ENCODE measurements at regions not wholly inside any gene's neighbourhood (a gene's known extent, or its start where the extent isn't known, plus 50 kb on each side); places are given as distances from the start of the nearest gene placed in this dataset.

DNA sequence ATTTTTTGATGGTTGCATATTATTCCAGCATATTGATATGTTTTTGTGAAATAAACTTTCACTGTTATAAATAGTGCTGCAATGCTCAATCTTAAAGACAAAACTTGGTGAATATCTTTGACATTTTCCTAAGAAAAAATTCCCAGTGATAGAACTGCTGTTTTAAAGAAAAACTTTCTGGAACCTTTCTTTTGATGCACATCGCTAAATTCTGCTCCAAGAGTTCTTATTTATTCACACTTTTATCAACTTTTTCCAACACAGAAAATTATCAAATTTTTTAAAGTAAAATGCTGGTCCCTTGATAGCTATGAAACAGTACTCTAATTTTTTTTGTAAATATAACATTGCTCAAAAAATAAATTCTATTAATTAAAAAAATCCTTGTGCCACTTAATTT lies 196.6 kb downstream of the HS3ST3A1 start:
- no peak for DNase-seq

DNA sequence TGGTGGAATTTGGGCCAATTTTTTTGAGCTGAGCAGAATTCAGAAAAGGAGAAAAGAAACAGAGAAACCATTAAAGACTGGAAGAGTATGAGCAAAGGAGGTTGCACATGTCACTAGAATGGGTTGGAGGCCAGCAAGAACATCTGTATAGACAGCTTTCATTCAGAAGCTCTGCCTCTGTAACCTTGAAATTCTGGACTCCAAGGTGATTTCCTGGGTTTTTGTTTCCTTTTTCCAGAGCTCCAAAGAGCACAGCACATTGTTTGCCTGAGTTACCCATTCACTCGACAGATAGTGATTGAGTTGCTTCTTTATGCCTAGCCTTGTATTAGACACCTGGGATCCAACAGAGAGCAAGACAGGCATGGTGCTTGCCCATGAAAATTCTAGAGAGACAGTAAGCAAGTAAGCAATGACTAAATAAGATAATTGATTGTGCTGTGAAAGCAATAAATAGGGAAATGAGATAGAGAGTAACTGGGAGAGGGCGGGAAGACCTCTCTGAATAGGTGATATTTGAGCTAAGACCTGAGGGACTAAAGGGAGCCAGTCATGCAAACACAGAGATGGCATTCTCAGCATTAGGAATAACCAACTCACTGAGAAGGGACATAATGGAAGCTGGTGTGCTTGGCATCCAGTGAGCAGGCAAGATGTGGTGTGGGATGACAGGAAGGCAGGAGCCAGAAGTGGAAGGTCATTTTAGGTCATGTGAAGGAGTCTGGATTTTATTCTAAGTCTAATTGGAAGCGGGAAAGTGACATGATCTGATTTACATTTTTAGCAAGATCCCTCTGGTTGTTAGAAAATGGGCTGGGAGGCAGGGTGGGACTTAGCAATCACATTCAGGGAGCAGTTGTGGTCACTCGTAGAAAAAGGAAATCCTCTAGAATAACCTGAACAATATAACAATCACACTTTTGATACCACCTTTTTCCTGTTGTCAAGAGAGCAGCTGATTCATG lies 197.5 kb downstream of the HS3ST3A1 start:
- no peak for DNase-seq

- DNase-seq = no peak
Measured at GRCh38 chr17:13400491-13400890, 201.2 kb downstream of the HS3ST3A1 start.

- DNase-seq = no peak
Measured at GRCh38 chr17:13398853-13399252, 202.9 kb downstream of the HS3ST3A1 start.

- no peak for DNase-seq
Measured at GRCh38 chr17:13398091-13398490, 203.6 kb downstream of the HS3ST3A1 start.

- no peak for DNase-seq
Measured at GRCh38 chr17:13395862-13396261, 205.9 kb downstream of the HS3ST3A1 start.

GRCh38 chr17:13395346-13395745 lies 206.4 kb downstream of the HS3ST3A1 start:
- DNase-seq = no peak

GRCh38 chr17:13393841-13394710 lies 207.7 kb downstream of the HS3ST3A1 start:
- peak; percentile 36 for DNase-seq

GRCh38 chr17:13387952-13388351 lies 213.8 kb downstream of the HS3ST3A1 start:
- peak; percentile 70 for DNase-seq

- DNase-seq = no peak
Measured at GRCh38 chr17:13387236-13387635, 214.5 kb downstream of the HS3ST3A1 start.

DNA sequence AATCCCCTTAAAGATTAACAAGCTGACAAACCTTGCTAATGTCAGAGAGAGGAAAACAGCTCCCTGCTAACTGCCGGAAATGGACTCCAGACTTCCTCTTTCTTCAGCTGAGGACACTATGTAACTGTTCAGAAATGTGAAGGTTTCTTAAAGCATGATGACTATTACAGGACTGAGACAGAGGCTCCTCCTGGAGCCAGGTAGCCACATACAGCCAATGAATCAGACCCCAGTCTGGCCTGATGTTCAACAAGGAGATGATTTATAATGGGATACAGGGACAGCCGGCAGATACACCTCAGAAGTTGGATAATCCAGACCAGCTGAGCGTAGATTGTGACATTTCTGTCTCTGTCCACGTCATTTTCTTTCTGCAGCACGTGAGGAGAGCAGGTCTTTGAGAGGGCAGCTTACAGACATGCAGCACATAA lies 216.2 kb downstream of the HS3ST3A1 start:
- DNase-seq = peak; percentile 29

DNA sequence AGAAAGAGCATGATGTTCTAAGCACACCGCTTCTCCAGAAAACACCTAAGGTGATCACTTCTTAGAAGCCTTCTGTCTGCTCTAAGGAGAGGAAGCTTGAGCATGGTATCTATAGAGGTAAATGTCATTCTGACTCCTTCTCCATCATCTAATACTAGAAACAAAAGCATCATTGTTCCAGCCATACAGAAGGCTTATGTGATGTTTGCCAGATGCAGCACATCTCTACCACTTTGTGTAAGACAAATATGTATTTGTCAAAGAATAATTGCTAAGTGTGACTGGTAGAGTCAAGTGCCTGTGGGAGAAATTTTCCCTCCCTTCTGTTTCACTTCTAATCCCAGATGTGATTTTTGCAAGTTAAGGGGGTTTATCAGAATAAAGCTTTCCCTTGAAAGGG lies 217.1 kb downstream of the HS3ST3A1 start:
- no peak for DNase-seq

DNA sequence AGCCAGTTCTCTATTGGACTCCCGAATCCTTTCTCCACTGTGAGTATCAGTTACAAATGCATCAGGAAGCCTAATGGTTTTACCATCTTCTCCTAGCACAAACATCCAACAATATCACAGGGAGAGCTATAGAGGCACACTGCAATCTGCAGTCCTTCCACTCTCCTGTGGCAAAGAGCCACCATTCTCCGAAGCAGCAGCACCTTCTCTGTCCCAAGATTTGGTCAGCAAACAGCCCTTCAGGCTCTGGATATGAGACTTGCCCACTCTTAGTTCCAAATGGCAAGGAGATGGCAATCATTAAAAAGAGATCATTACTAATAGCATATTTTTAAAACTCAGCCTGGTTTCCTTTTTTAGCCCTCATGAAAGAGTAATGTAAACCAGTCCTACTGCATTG lies 223.4 kb downstream of the HS3ST3A1 start:
- no peak for DNase-seq

- DNase-seq = no peak
Measured at GRCh38 chr17:13374203-13375143, 227.3 kb downstream of the HS3ST3A1 start.

DNA sequence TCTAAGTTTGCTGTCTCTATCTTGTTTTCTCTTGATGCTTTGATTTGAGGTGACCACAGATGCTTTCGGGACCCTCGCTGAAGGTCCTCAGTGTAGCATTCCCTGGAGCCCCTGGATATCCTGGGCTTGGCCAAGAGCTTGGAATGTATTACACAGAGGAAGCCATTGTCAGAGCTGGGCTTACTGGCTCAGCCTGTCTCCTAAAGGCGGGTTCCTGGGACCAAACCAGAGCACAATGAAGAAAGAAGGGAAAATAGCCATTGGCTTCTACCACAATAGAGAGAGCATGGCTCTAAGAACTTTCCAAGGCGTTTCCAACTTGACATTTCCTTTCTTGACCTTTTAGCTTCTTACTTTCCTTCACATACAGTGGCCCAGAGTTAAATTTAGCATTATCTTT lies 229.3 kb downstream of the HS3ST3A1 start:
- DNase-seq = no peak

DNA sequence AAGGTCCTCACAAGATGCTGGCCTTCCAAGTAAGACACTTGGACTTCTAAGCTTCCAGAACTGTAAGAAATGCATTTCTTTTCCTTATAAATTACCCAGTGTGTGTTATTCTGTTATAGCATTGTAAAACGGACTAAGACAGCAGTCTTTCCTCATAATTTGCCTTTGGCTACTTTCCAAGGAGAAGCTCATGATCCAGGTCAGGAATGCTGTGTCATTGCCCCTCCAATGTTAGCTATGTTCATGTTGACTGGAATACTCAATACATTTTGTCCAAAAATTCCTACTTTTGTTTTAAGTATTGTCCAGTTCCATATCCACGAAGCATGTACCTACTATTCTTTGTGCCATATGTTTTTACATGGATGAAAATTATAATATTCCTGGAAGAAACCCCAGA lies 234.6 kb downstream of the HS3ST3A1 start:
- DNase-seq = no peak

DNA sequence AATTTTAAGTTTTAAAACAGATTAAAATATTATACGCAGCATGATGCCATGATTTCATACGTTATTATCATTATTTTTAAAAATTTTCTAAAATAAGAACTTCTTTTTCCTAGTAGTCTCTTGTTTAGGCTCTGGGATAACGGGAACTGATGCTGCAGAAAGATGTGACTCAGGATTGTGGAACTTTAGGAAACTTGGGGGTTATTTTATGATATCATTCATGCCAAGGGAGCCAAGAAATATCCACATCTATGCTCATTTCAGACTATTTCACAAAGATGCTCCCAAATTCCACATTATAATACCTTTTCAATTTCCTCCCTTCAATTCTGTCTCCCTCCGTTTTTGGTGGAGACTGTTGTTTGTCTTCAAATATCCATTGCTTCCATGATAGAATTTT lies 236.4 kb downstream of the HS3ST3A1 start:
- peak; percentile 76 for DNase-seq

DNA sequence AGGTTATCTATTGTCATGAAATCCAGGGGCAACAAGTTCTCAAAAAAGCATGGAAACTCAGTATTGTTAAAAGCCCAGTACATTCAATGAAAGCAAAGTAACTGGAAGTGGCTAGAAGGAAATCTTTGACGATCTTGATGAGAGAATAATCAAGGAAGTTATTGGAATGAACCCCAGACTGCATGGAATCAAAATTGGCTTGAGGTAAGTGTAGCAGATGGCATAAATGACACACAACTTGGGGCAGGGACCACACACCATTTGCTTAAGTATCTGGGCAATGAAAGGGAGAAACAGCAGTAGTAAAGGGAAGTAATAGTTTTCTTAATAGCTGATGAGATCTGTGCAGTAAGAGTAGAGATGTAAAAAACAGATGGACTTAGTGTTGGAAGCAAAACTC lies 238.0 kb downstream of the HS3ST3A1 start:
- DNase-seq = no peak

- peak; percentile 78 for DNase-seq
Measured at GRCh38 chr17:13362341-13363122, 239.2 kb downstream of the HS3ST3A1 start.

GRCh38 chr17:13359774-13360173 lies 242.0 kb downstream of the HS3ST3A1 start:
- DNase-seq = no peak

- DNase-seq = no peak
Measured at GRCh38 chr17:13355054-13355453, 246.7 kb downstream of the HS3ST3A1 start.
